ENCODE measurements at regions not wholly inside any gene's neighbourhood (a gene's known extent, or its start where the extent isn't known, plus 50 kb on each side); places are given as distances from the start of the nearest gene placed in this dataset.
"Not testable (repeated sequence)": the region's sequence is repeated elsewhere in the genome, so short reads cannot be mapped to it uniquely, and the experiment has no call there.

DNA sequence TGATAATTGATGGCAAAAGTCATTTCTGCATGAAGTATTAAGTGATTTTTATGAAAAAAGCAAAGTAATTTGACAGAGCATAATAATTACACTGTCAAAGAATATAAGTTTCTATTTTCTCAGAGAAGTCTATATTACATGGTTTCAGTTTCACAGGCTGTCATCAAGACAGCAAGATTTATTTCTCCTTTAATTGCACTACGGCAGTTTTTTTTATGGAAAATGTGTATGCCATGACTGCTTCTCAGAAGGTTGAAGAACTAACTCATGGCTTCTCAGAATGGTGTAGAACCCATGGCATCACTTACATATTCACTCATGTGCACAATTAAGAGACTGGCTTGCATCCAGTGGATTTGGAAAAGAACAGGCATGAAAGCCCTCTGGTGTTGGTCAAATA lies 870.3 kb upstream of the SORCS1 start:
- H3K79me2 ChIP-seq: no peaks in the 10 kb centered on the region
- H3K36me3 ChIP-seq (replicated peaks; ENCODE audit: insufficient read depth, low read depth): no peaks in the 10 kb centered on the region
- no peak for DNase-seq (ENCODE audit: low spot score)
- no peaks in the 10 kb centered on the region for H3K9me2 ChIP-seq (replicated peaks; ENCODE audit: insufficient read depth)
- no peak overlapping the region for H3K4me2 ChIP-seq
- no peak for TF ChIP-seq EZH2 (IDR thresholded peaks at IDR 0.05; ENCODE audit: borderline replicate concordance)
- TF ChIP-seq, protein P1, sequence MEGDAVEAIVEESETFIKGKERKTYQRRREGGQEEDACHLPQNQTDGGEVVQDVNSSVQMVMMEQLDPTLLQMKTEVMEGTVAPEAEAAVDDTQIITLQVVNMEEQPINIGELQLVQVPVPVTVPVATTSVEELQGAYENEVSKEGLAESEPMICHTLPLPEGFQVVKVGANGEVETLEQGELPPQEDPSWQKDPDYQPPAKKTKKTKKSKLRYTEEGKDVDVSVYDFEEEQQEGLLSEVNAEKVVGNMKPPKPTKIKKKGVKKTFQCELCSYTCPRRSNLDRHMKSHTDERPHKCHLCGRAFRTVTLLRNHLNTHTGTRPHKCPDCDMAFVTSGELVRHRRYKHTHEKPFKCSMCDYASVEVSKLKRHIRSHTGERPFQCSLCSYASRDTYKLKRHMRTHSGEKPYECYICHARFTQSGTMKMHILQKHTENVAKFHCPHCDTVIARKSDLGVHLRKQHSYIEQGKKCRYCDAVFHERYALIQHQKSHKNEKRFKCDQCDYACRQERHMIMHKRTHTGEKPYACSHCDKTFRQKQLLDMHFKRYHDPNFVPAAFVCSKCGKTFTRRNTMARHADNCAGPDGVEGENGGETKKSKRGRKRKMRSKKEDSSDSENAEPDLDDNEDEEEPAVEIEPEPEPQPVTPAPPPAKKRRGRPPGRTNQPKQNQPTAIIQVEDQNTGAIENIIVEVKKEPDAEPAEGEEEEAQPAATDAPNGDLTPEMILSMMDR (IDR thresholded peaks at IDR 0.05; ENCODE audit: poor library complexity): no peak
- no peak for TF ChIP-seq EZH2phosphoT487 (IDR thresholded peaks at IDR 0.05; ENCODE audit: low read depth, severe bottlenecking, unreplicated experiment)
- no peak overlapping the region for H3K27ac ChIP-seq
- H3K4me3 ChIP-seq: no peak overlapping the region
- H3K4me1 ChIP-seq (ENCODE audit: insufficient read depth): no peaks in the 10 kb centered on the region
- no peak overlapping the region for H2AFZ ChIP-seq
- H4K20me1 ChIP-seq (ENCODE audit: insufficient read depth, poor library complexity, severe bottlenecking): no peaks in the 10 kb centered on the region
- 73% methylated on average over 1 of the region's 1 CpG for WGBS (ENCODE audit: low lambda C conversion rate, missing lambda C conversion rate)
- no peaks in the 10 kb centered on the region for H3K27me3 ChIP-seq
- no peaks in the 10 kb centered on the region for H3K9me3 ChIP-seq (ENCODE audit: low read depth)

DNA sequence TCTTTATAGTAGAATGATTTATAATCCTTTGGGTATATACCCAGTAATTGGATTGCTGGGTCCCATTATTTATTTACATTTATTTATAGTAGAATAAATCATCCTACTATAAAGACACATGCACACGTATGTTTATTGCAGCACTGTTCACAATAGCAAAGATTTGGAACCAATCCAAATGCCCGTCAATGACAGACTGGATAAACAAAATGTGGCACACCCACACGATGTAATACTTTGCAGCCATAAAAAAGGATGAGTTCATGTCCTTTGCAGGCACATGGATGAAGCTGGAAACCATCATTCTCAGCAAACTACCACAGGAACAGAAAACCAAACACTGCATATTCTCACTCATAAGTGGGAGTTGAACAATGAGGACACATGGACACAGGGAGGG lies 869.0 kb upstream of the SORCS1 start:
- not testable (repeated sequence) for H3K27ac ChIP-seq; H3K36me3 ChIP-seq (replicated peaks; ENCODE audit: insufficient read depth, low read depth); H3K79me2 ChIP-seq; H3K4me1 ChIP-seq (ENCODE audit: insufficient read depth); H3K4me2 ChIP-seq; H3K9me3 ChIP-seq (ENCODE audit: low read depth); H3K27me3 ChIP-seq; H3K4me3 ChIP-seq; H3K9me2 ChIP-seq (replicated peaks; ENCODE audit: insufficient read depth); H4K20me1 ChIP-seq (ENCODE audit: insufficient read depth, poor library complexity, severe bottlenecking); H2AFZ ChIP-seq
- 28% methylated on average over 3 of the region's 3 CpGs for WGBS (ENCODE audit: low lambda C conversion rate, missing lambda C conversion rate)
- peak; percentile 28 for DNase-seq (ENCODE audit: low spot score)

DNA sequence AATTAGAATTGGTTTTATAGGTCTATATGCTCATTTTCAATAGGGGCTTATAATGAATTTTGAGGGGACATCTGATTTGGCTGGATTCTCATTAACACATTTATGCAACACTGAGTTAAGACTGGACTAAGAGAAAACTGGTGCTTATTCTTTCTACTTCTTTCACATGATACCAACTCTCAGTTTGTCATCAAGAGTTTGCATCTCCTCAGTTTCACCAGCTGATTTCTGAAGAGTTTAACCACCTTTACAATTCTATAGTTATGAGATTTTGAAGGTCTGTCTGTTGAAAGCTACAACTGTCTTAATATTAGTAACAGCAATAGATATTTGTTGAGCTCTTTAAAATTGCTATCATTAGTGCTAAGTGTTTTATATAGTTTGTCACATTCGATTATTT lies 867.0 kb upstream of the SORCS1 start:
- no peak overlapping the region for H2AFZ ChIP-seq
- no peak overlapping the region for H3K27ac ChIP-seq
- no peaks in the 10 kb centered on the region for H3K9me3 ChIP-seq (ENCODE audit: low read depth)
- no peaks in the 10 kb centered on the region for H4K20me1 ChIP-seq (ENCODE audit: insufficient read depth, poor library complexity, severe bottlenecking)
- H3K9me2 ChIP-seq (replicated peaks; ENCODE audit: insufficient read depth): no peaks in the 10 kb centered on the region
- H3K27me3 ChIP-seq: no peaks in the 10 kb centered on the region
- H3K4me3 ChIP-seq: no peak overlapping the region
- H3K36me3 ChIP-seq (replicated peaks; ENCODE audit: insufficient read depth, low read depth): no peaks in the 10 kb centered on the region
- H3K4me2 ChIP-seq: no peak overlapping the region
- 96% methylated on average over 1 of the region's 1 CpG for WGBS (ENCODE audit: low lambda C conversion rate, missing lambda C conversion rate)
- no peaks in the 10 kb centered on the region for H3K4me1 ChIP-seq (ENCODE audit: insufficient read depth)
- no peaks in the 10 kb centered on the region for H3K79me2 ChIP-seq
- TF ChIP-seq EZH2 (IDR thresholded peaks at IDR 0.05; ENCODE audit: borderline replicate concordance) (no peak), EZH2phosphoT487 (IDR thresholded peaks at IDR 0.05; ENCODE audit: low read depth, severe bottlenecking, unreplicated experiment) (no peak)
- TF ChIP-seq, protein P1 (IDR thresholded peaks at IDR 0.05; ENCODE audit: poor library complexity): no peak
- no peak for DNase-seq (ENCODE audit: low spot score)

DNA sequence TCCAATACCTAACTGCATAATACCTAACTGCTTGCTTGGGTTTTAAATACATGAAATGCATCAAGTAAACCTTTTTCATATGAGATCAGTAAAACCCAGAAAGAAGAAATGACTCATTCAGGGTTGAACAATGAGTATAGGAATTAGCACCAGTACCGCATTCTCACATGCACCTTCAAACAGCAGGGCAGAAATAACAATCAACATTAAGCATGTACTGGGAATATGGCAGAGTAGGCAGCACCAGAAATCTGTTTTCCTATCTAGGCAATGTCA lies 850.3 kb upstream of the SORCS1 start:
- Histone ChIP-seq H3K4me1 (ENCODE audit: insufficient read depth) (no peaks in the 10 kb centered on the region), H3K36me3 (replicated peaks; ENCODE audit: insufficient read depth, low read depth) (no peaks in the 10 kb centered on the region), H3K4me3 (no peak overlapping the region), H3K4me2 (no peak overlapping the region), H2AFZ (no peak overlapping the region), H3K9me3 (ENCODE audit: low read depth) (no peaks in the 10 kb centered on the region), H3K79me2 (no peaks in the 10 kb centered on the region), H3K27ac (no peak overlapping the region), H3K9me2 (replicated peaks; ENCODE audit: insufficient read depth) (no peaks in the 10 kb centered on the region), H4K20me1 (ENCODE audit: insufficient read depth, poor library complexity, severe bottlenecking) (no peaks in the 10 kb centered on the region), H3K27me3 (no peaks in the 10 kb centered on the region)
- TF ChIP-seq EZH2 (IDR thresholded peaks at IDR 0.05; ENCODE audit: borderline replicate concordance) (no peak), EZH2phosphoT487 (IDR thresholded peaks at IDR 0.05; ENCODE audit: low read depth, severe bottlenecking, unreplicated experiment) (no peak)
- TF ChIP-seq, protein P1 (IDR thresholded peaks at IDR 0.05; ENCODE audit: poor library complexity): no peak
- WGBS (ENCODE audit: low lambda C conversion rate, missing lambda C conversion rate): 88% methylated on average over 1 of the region's 1 CpG
- no peak for DNase-seq (ENCODE audit: low spot score)
